ENCODE measurements at regions not wholly inside any gene's neighbourhood (a gene's known extent, or its start where the extent isn't known, plus 50 kb on each side); places are given as distances from the start of the nearest gene placed in this dataset.

- Histone ChIP-seq H2BK120ac (replicated peaks; ENCODE audit: low read depth, low read length) (no peak overlapping the region), H4K91ac (replicated peaks; ENCODE audit: insufficient read length, low read length) (no peak overlapping the region), H3K27me3 (replicated peaks in 1 of 4; ENCODE audit: control insufficient read depth in 3 of 4, extremely low read depth in 1 of 4, insufficient read depth in 3 of 4, low read length in 3 of 4) (no peaks in the 10 kb centered on the region), H3K4me3 (ENCODE audit: extremely low read depth in 1 of 4, insufficient read depth in 2 of 4, low read depth in 3 of 4, low read length in 4 of 4) (no peak overlapping the region), H3K9me3 (ENCODE audit: insufficient read depth in 2 of 2, low read depth in 1 of 2, low read length in 1 of 2) (no peaks in the 10 kb centered on the region), H4K20me1 (replicated peaks in 1 of 2; ENCODE audit: control insufficient read depth in 1 of 2, insufficient read depth in 2 of 2, low read length in 2 of 2) (no peaks in the 10 kb centered on the region), H3K14ac (ENCODE audit: insufficient read length) (no peak overlapping the region), H3K4ac (replicated peaks; ENCODE audit: insufficient read length, low read depth, low read length) (no peak overlapping the region), H3K23ac (ENCODE audit: insufficient read length) (no peak overlapping the region), H3K36me3 (ENCODE audit: control insufficient read depth in 2 of 4, insufficient read depth in 4 of 4, low read length in 3 of 4) (no peaks in the 10 kb centered on the region), H3K4me2 (ENCODE audit: insufficient read depth in 1 of 2, low read depth in 2 of 2, low read length in 2 of 2) (no peak overlapping the region), H3K79me1 (ENCODE audit: low read depth, low read length) (no peaks in the 10 kb centered on the region), H4K5ac (ENCODE audit: insufficient read length, low read depth, low read length) (no peak overlapping the region), H3K79me2 (ENCODE audit: control insufficient read depth in 1 of 2, insufficient read depth in 2 of 2, low read length in 2 of 2) (no peaks in the 10 kb centered on the region), H2BK20ac (ENCODE audit: low read length) (no peak overlapping the region), H2BK5ac (ENCODE audit: low read depth, low read length) (no peak overlapping the region), H3K23me2 (ENCODE audit: low read depth, low read length) (no peaks in the 10 kb centered on the region), H2AFZ (ENCODE audit: low read length) (no peak overlapping the region), H3K4me1 (replicated peaks in 1 of 4; ENCODE audit: control insufficient read depth in 3 of 4, insufficient read depth in 4 of 4, low read length in 3 of 4) (no peaks in the 10 kb centered on the region), H3K9ac (replicated peaks in 1 of 4; ENCODE audit: extremely low read depth in 1 of 4, low read depth in 3 of 4, low read length in 3 of 4) (no peak overlapping the region), H2BK15ac (ENCODE audit: low read length) (no peak overlapping the region), H3K27ac (ENCODE audit: low read depth, low read length) (no peak overlapping the region), H2BK12ac (ENCODE audit: low read depth, low read length) (no peak overlapping the region), H3K56ac (replicated peaks; ENCODE audit: insufficient read length, low read depth, low read length) (no peak overlapping the region), H3K18ac (ENCODE audit: extremely low read depth, low read length) (no peak overlapping the region), H2AK5ac (ENCODE audit: low read depth, low read length) (no peak overlapping the region), H4K8ac (ENCODE audit: extremely low read depth, insufficient read depth, low read length) (no peak overlapping the region)
- TF ChIP-seq MAX (IDR thresholded peaks at IDR 0.05) (no peak), TCF12 (IDR thresholded peaks at IDR 0.05; ENCODE audit: low read depth, low read length) (no peak)
- CTCF ChIA-PET (ENCODE audit: partially characterized antibody), result interaction anchor here (0.6 kb wide), 1 partner anchor 159 kb away, joined by 4 read pairs; no protein-coding TSS in a partner anchor
- POLR2A ChIA-PET (ENCODE audit: partially characterized antibody), result no interaction called here
- FAIRE-seq (no peak), DNase-seq (ENCODE audit: low read depth in 1 of 2, low spot score in 2 of 2) (no peak)
These were observed 968.5 kb upstream of the CELF4 start for GRCh38 chr18:38534073-38534472.

Measured in H1 (cell line).